ENCODE measurements at regions not wholly inside any gene's neighbourhood (a gene's known extent, or its start where the extent isn't known, plus 50 kb on each side); places are given as distances from the start of the nearest gene placed in this dataset.

GRCh38 chr7:41038211-41038610 lies 664.7 kb downstream of the INHBA start:
- no peak for DNase-seq (ENCODE audit: low read depth)
- no peak overlapping the region for H3K4me3 ChIP-seq (ENCODE audit: low read depth, low read length)
- TF ChIP-seq CTCF (IDR thresholded peaks at IDR 0.05; ENCODE audit: insufficient read depth, low read depth, low read length) = no peak

GRCh38 chr7:41037691-41038090 lies 665.2 kb downstream of the INHBA start:
- no peak for DNase-seq (ENCODE audit: low read depth)
- TF ChIP-seq CTCF (IDR thresholded peaks at IDR 0.05; ENCODE audit: insufficient read depth, low read depth, low read length) = no peak
- no peak overlapping the region for H3K4me3 ChIP-seq (ENCODE audit: low read depth, low read length)

GRCh38 chr7:41035794-41036193 lies 667.1 kb downstream of the INHBA start:
- no peak overlapping the region for H3K4me3 ChIP-seq (ENCODE audit: low read depth, low read length)
- DNase-seq (ENCODE audit: low read depth) = no peak
- TF ChIP-seq CTCF (IDR thresholded peaks at IDR 0.05; ENCODE audit: insufficient read depth, low read depth, low read length) = no peak

GRCh38 chr7:41033500-41033899 lies 669.4 kb downstream of the INHBA start:
- peak; percentile 23 for DNase-seq (ENCODE audit: low read depth)
- H3K4me3 ChIP-seq (ENCODE audit: low read depth, low read length) = no peak overlapping the region
- TF ChIP-seq CTCF (IDR thresholded peaks at IDR 0.05; ENCODE audit: insufficient read depth, low read depth, low read length) = no peak

- TF ChIP-seq CTCF (IDR thresholded peaks at IDR 0.05; ENCODE audit: insufficient read depth, low read depth, low read length) = no peak
- H3K4me3 ChIP-seq (ENCODE audit: low read depth, low read length) = no peak overlapping the region
- no peak for DNase-seq (ENCODE audit: low read depth)
Measured at GRCh38 chr7:41030673-41031072, 672.2 kb downstream of the INHBA start.

- DNase-seq (ENCODE audit: low read depth) = peak; percentile 88
- H3K4me3 ChIP-seq (ENCODE audit: low read depth, low read length) = no peak overlapping the region
- no peak for TF ChIP-seq CTCF (IDR thresholded peaks at IDR 0.05; ENCODE audit: insufficient read depth, low read depth, low read length)
Measured at GRCh38 chr7:41029072-41029499, 673.8 kb downstream of the INHBA start.

- H3K4me3 ChIP-seq (ENCODE audit: low read depth, low read length) = no peak overlapping the region
- no peak for DNase-seq (ENCODE audit: low read depth)
- no peak for TF ChIP-seq CTCF (IDR thresholded peaks at IDR 0.05; ENCODE audit: insufficient read depth, low read depth, low read length)
Measured at GRCh38 chr7:41028580-41028979, 674.3 kb downstream of the INHBA start.
